Stimulated activated effector memory CD8-positive, alpha-beta T cell treated with anti-CD3 and anti-CD28 coated beads, Interleukin-12 subunit alpha, Interleukin-12 subunit beta, amount 100 ng/mL, for 72 hours (primary cell): ENCODE measurements at regions not wholly inside any gene's neighbourhood (a gene's known extent, or its start where the extent isn't known, plus 50 kb on each side); places are given as distances from the start of the nearest gene placed in this dataset.
A peak's percentile ranks its signal among the peaks of the same experiment; 100 is the strongest.
"Not testable (repeated sequence)": the region's sequence is repeated elsewhere in the genome, so short reads cannot be mapped to it uniquely, and the experiment has no call there.

ENCODE experiments used
- ATAC-seq: fragments of 150-1000 bp; cut with Tn5 transposase; 2 replicates; pipeline ENCODE4 v1.10.0; 2021
- DNase-seq, 2 donors: peaks; one replicate each; pipeline ENCODE4 v3.0.0; 2021 to 2022; ENCODE audit warnings: low spot score in 2 of 2
- H3K27ac Mint-ChIP-seq: one replicate; pipeline ENCODE4 v1.8.0; 2022; ENCODE audit warnings: mild to moderate bottlenecking, mixed read lengths
- H3K36me3 Mint-ChIP-seq: one replicate; pipeline ENCODE4 v1.8.0; 2022; ENCODE audit warnings: mild to moderate bottlenecking, mixed read lengths
- H3K4me1 Mint-ChIP-seq: one replicate; pipeline ENCODE4 v1.8.0; 2022; ENCODE audit warnings: mixed read lengths
- H3K4me3 Mint-ChIP-seq: one replicate; pipeline ENCODE4 v1.8.0; 2022; ENCODE audit warnings: mild to moderate bottlenecking, mixed read lengths
- H3K9me3 Mint-ChIP-seq: one replicate; pipeline ENCODE4 v1.8.0; 2022; ENCODE audit warnings: mixed read lengths

- ATAC-seq (no peak), DNase-seq (no peak)
- Mint-ChIP-seq H3K9me3 (no peaks in the 10 kb centered on the region), H3K4me3 (peak overlapping the region; percentile 70), H3K27ac (peak overlapping the region; percentile 84), H3K4me1 (peaks cover 38% of the 10 kb centered on the region), H3K36me3 (no peaks in the 10 kb centered on the region)
These were observed 776.2 kb downstream of the RNF144A start for GRCh38 chr2:7693246-7694075.

- ATAC-seq, result peak; percentile 88
- DNase-seq, result peak in 1 of 2 donors; percentile 72
- H3K27ac Mint-ChIP-seq, result peak overlapping the region; percentile 84
These were observed 777.1 kb downstream of the RNF144A start for GRCh38 chr2:7694076-7694985.

GRCh38 chr2:7696556-7696955 is 779.3 kb downstream of the RNF144A start:
- H3K36me3 Mint-ChIP-seq, ATAC-seq: not testable (repeated sequence)

More at GRCh38 chr2:7694076-7694985, 777.1 kb downstream of the RNF144A start:
- Mint-ChIP-seq H3K4me1 (peaks cover 38% of the 10 kb centered on the region), H3K9me3 (no peaks in the 10 kb centered on the region), H3K36me3 (no peaks in the 10 kb centered on the region), H3K4me3 (peak overlapping the region; percentile 70)

GRCh38 chr2:7697052-7697451 is 779.8 kb downstream of the RNF144A start:
- H3K27ac Mint-ChIP-seq, result no peak overlapping the region
- H3K36me3 Mint-ChIP-seq, result no peaks in the 10 kb centered on the region
- ATAC-seq (no peak), DNase-seq (no peak)
- H3K4me3 Mint-ChIP-seq, result no peak overlapping the region
- H3K4me1 Mint-ChIP-seq, result peaks cover 33% of the 10 kb centered on the region
- no peaks in the 10 kb centered on the region for H3K9me3 Mint-ChIP-seq

More at GRCh38 chr2:7696556-7696955, 779.3 kb downstream of the RNF144A start:
- DNase-seq, H3K27ac Mint-ChIP-seq, H3K9me3 Mint-ChIP-seq, H3K4me3 Mint-ChIP-seq: not testable (repeated sequence)
- peaks cover 38% of the 10 kb centered on the region for H3K4me1 Mint-ChIP-seq

GRCh38 chr2:7701791-7702190 is 784.6 kb downstream of the RNF144A start:
- no peak for ATAC-seq
- Mint-ChIP-seq H3K4me3 (no peak overlapping the region), H3K9me3 (no peaks in the 10 kb centered on the region), H3K36me3 (peaks cover 6% of the 10 kb centered on the region), H3K27ac (no peak overlapping the region), H3K4me1 (peaks cover 7% of the 10 kb centered on the region)
- DNase-seq, result no peak

GRCh38 chr2:7703048-7703447 is 785.8 kb downstream of the RNF144A start:
- Mint-ChIP-seq H3K27ac (no peak overlapping the region), H3K36me3 (peaks cover 6% of the 10 kb centered on the region), H3K9me3 (no peaks in the 10 kb centered on the region), H3K4me3 (no peak overlapping the region), H3K4me1 (peaks cover 7% of the 10 kb centered on the region)
- DNase-seq (no peak), ATAC-seq (no peak)

GRCh38 chr2:7703543-7704144 is 786.4 kb downstream of the RNF144A start:
- Mint-ChIP-seq H3K36me3 (peaks cover 6% of the 10 kb centered on the region), H3K9me3 (no peaks in the 10 kb centered on the region), H3K4me1 (peaks cover 7% of the 10 kb centered on the region), H3K27ac (no peak overlapping the region), H3K4me3 (no peak overlapping the region)
- no peak for ATAC-seq
- no peak for DNase-seq

GRCh38 chr2:7704296-7704865 is 787.2 kb downstream of the RNF144A start:
- H3K4me1 Mint-ChIP-seq, result peaks cover 7% of the 10 kb centered on the region
- H3K4me3 Mint-ChIP-seq, result no peak overlapping the region
- ATAC-seq, result no peak
- H3K27ac Mint-ChIP-seq, result no peak overlapping the region
- no peak for DNase-seq
- peaks cover 6% of the 10 kb centered on the region for H3K36me3 Mint-ChIP-seq
- H3K9me3 Mint-ChIP-seq, result no peaks in the 10 kb centered on the region

- Mint-ChIP-seq H3K36me3 (peaks cover 6% of the 10 kb centered on the region), H3K9me3 (no peaks in the 10 kb centered on the region), H3K27ac (no peak overlapping the region), H3K4me1 (peaks cover 16% of the 10 kb centered on the region), H3K4me3 (no peak overlapping the region)
- no peak for DNase-seq
- ATAC-seq, result no peak
These were observed 789.6 kb downstream of the RNF144A start for GRCh38 chr2:7706791-7707190.

- ATAC-seq, result no peak
- H3K4me1 Mint-ChIP-seq, result peaks cover 17% of the 10 kb centered on the region
- DNase-seq, result no peak
- H3K27ac Mint-ChIP-seq, result no peak overlapping the region
- peaks cover 6% of the 10 kb centered on the region for H3K36me3 Mint-ChIP-seq
- H3K4me3 Mint-ChIP-seq, result no peak overlapping the region
- no peaks in the 10 kb centered on the region for H3K9me3 Mint-ChIP-seq
These were observed 790.5 kb downstream of the RNF144A start for GRCh38 chr2:7707723-7708122.

GRCh38 chr2:7709907-7710306 is 792.7 kb downstream of the RNF144A start:
- ATAC-seq, result peak; percentile 88
- H3K9me3 Mint-ChIP-seq, result no peaks in the 10 kb centered on the region

GRCh38 chr2:7711167-7711566 is 794.0 kb downstream of the RNF144A start:
- ATAC-seq (no peak), DNase-seq (no peak)
- no peaks in the 10 kb centered on the region for H3K9me3 Mint-ChIP-seq
- H3K36me3 Mint-ChIP-seq, result peaks cover 2% of the 10 kb centered on the region
- no peak overlapping the region for H3K4me3 Mint-ChIP-seq
- no peak overlapping the region for H3K27ac Mint-ChIP-seq
- peaks cover 17% of the 10 kb centered on the region for H3K4me1 Mint-ChIP-seq

More at GRCh38 chr2:7709907-7710306, 792.7 kb downstream of the RNF144A start:
- no peak for DNase-seq
- Mint-ChIP-seq H3K4me3 (no peak overlapping the region), H3K4me1 (peaks cover 17% of the 10 kb centered on the region), H3K36me3 (peaks cover 6% of the 10 kb centered on the region), H3K27ac (no peak overlapping the region)

- no peak for DNase-seq
- Mint-ChIP-seq H3K27ac (peak overlapping the region; percentile 75), H3K4me1 (peaks cover 51% of the 10 kb centered on the region)
These were observed 802.7 kb downstream of the RNF144A start for GRCh38 chr2:7719876-7720275.

GRCh38 chr2:7721413-7721995 is 804.3 kb downstream of the RNF144A start:
- no peak for DNase-seq
- H3K9me3 Mint-ChIP-seq, result no peaks in the 10 kb centered on the region
- peak overlapping the region; percentile 90 for H3K27ac Mint-ChIP-seq
- ATAC-seq, result no peak
- H3K36me3 Mint-ChIP-seq, result peaks cover 26% of the 10 kb centered on the region
- peak overlapping the region; percentile 72 for H3K4me3 Mint-ChIP-seq
- H3K4me1 Mint-ChIP-seq, result peaks cover 56% of the 10 kb centered on the region

More at GRCh38 chr2:7719876-7720275, 802.7 kb downstream of the RNF144A start:
- Mint-ChIP-seq H3K4me3 (peak overlapping the region; percentile 10), H3K36me3 (peaks cover 10% of the 10 kb centered on the region), H3K9me3 (no peaks in the 10 kb centered on the region)
- no peak for ATAC-seq
